SIG-M5 treated with dmso at 0.1 percent for 504 hours (cell line): ENCODE measurements at regions not wholly inside any gene's neighbourhood (a gene's known extent, or its start where the extent isn't known, plus 50 kb on each side); places are given as distances from the start of the nearest gene placed in this dataset.
A peak's percentile ranks its signal among the peaks of the same experiment; 100 is the strongest.

Source experiments
- DNase-seq: peaks from one replicate; lab custom pipeline; 2025; ENCODE audit not compliant: unreplicated experiment; lab: John Stamatoyannopoulos, UW

DNA sequence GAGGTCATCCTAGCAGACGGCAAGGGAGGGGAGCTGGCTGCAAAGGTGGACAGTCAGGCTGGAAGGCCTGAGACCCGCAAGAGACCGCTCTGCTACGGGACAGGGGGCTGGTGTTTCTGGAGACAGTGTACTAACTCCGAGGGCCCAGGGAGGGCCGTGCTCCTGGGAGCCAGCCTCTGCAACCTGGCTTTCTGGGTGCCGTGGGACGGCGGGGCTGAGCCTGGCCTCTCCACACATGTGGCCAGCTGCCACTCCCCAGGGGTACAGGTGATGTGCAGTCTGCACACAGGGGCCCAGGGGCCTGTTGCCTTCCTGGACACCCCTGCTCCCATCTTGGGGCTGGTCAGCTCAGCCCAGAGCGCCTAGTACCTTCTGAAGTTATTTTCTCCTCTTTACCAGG lies 92.2 kb downstream of the MRPL36 start:
- no peak for DNase-seq

DNA sequence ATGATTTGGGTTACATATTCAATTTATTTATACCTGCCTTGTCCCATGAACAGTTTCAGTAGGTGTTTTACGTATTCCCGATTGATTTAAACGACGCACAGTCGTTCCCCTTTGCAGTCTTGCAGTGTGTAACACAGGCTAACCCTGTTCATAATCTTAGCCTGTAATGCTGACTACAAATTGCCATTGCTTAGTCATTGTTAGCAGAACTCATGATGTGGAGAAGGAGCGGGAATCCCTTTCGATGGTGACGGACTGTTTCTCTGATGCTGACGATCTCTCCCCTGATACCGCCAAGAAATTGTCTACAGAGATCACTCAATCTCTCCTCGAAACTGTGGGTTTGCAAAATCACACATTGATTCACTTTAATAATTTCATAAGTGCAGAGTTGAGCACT lies 93.2 kb downstream of the MRPL36 start:
- no peak for DNase-seq

DNA sequence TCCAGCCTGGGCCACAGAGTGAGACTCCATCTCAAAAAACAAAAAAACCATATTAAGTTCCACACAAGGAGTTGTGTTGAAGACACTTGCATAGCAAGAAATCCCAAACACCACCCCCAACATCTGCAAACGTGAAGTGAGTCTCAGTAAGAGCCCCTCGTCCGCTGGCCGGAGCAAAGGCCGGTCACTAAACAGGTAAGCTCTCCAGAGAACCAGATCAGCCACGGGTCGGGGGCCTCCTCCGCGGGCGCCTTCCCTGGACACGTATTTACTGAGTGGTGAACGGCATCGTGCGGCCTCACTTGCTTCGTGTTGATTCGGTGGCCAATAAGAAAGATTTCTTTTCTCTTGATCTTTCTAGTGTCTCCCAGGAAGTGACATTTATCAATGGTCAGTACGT lies 93.6 kb downstream of the MRPL36 start:
- DNase-seq: no peak

DNA sequence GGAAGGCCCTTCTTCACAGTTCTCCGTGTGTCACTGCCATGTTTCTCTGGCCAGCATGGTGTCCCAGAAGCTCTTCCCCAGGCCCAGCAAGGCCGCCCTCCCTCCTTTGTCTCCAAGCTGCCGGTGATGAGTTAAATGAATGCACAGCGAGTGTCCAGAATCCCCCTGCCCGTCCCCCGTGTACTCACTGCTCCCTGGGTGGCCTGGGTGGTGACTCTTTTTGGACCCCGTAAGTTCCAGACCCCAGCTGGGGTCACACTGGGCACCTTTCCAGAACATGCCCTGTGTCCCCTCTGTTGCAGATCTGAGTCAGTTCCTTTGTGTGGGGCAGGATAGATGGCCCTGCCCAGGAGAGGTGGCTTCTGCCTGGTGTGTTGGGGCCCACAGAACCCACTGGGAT lies 95.0 kb downstream of the MRPL36 start:
- DNase-seq: no peak

DNA sequence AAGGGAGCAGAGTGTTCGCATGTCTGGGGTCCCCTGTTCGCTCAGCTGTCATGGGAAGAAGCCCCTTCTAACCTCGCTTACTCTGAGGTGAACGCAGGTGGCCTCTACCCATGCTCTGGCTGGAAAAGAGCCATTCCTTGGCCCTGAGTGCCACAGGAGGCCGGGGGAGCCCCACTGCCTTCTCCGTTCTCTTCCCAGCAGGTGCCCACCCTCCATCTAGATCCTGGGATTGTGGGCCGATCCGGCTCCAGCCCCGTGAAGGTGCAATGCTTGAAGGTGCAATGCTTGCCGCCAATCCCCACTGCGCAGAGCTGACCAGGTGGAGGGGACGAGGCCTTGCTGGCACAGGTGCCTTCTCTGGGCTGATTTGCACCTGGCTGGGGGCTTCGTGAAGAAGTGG lies 95.4 kb downstream of the MRPL36 start:
- no peak for DNase-seq

DNA sequence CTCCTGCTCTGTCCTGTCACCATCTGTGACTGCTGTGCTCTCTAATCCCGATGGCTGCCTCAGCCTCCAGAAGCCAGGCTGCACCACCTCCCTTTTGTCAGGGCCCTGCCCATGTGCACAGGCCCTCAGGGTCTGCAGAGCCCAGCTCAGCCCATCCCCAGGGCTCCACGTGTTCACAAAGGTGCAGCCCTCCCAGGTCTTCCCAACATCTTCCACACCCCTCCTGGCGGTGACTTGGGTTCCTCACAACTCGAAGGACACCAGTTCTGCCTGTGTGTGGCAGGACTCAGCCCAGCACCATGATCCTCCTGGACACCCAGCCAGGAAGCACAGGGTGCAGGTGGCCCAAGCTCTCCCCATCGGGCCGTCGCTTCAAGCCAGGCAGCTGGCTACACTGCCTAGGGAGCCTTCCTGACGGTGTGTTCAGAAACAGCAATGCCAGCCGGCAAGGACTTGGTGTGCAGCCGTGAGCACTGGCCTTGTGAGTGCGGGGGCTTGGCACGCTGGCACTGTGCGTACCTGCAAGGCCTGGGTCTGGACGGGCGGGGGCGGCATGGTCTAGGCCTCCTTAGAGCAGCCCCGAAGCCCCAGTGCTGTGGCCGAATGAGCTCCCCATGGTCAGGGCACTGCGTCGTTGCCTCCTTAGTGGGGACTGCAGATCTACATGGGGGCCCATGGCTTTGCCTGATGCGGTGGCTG lies 96.1 kb downstream of the MRPL36 start:
- no peak for DNase-seq

DNA sequence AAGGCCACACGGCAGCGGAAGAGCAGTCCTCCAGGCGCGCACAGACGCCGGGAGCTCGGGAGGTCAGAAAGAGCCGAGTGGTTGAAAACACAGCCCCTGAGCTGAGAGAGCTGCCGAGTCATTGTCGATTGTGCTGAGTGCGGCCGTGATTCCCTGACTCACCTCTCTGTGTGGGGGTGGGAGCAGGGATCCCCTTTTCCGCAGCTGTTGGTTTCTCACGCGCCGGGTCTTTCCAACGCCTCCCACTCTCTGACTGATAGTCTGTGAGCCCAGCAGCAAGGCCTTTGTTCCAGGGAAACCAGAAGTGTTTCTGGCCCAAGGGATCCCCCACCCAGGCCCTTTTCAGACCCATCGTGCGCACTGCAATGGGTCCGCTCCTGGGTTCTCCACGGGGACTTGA lies 97.3 kb downstream of the MRPL36 start:
- no peak for DNase-seq

DNA sequence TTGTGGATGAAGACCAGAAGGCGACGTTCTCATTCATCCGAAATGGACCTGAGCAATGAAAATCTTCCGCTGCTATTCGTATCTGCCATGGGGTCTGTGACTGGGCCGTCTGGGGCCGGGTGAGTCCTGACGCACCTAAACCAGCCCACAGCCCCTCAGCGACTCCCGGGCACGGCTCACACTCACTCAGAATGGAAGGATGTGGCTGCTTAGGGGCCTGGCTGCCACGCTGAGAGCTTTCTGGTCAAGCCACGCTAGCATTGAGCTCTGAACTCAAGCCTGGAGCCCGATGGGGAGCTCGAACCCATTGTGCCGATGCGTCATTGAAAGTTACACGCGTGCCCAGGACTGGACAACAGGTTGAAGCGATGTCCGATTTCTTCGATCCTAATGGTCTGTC lies 97.8 kb downstream of the MRPL36 start:
- no peak for DNase-seq

DNA sequence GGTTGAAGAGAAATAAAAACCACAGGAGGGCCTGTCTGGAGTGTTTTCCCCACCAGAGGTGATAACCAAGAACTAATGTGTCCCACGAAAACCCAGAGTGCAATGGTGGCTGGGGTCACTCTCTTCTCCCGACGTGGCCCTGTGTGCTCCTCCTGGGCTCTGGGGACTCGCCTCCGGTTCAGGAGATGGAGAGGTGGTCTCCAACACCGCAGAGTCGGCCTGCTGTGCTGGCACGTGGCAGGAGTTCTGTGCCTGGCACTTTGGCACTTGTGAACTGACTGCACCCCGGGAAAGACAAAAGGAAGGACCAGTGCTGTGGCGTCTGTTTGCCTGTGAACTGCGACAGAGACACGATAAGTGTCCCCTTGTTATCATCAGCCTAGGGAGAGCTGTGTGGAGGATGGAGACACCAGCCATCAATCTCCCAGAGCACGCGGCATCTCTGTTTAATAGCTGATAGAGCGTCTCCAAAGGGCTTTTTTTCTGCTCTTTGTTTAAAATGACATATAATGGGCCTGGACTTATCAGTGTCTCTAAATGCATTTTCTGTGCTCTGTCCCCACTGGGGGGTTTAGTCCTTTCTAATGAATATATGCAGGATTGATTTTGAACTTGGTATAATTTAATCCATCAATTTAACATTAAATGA lies 98.3 kb downstream of the MRPL36 start:
- no peak for DNase-seq

DNA sequence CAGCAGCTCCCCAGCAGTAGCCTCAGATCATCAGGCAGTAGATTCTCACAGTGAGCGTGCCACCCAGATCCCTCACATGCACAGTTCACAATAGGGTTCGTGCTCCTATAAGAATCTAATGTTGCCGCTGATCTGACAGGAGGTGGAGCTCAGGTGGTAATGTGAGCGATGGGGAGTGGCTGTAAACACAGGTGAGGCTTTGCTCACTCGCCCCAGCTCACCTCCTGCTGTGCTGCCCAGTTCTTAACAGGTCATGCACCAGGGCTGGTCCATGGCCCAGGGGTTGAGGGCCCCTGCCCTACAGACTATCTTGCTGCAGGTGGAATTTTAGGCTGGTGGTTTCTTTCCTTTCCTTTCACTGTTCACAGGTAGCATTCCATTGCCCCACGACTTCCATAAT lies 100.2 kb downstream of the MRPL36 start:
- DNase-seq: no peak

DNA sequence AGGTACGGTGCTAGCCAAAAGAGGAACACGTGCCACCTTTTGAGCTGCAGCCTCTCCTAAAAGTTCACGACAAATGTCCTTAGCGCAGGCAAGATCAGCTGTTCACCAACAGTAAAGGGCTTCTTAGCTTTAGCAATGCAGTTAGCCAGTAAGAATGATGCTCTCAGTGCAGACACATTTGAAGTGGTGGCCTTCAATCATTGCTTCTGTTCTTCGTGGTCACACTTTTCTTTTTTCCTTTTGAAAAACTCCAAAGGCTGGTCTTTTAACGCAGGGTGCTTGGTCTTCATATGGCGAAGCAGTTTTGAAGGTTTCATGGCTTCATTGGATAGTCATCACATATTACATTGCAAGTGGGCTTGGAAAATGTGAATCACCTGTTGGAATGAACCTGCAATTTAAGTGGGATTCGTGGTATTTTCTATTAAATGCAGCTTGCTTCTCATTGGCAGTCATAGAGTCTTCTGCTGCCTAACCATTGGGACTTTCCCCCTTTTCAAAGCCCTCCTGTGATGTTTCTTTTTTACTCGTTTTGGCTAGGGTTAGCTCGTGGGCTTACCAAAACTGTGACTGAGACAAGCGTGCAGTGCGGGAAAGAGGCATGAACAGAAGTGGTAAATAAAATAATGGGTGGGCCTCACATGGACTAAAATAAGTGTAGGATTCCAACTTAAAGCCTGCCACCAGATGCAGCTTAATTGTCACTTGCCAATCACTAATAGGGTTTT lies 100.9 kb downstream of the MRPL36 start:
- no peak for DNase-seq

DNA sequence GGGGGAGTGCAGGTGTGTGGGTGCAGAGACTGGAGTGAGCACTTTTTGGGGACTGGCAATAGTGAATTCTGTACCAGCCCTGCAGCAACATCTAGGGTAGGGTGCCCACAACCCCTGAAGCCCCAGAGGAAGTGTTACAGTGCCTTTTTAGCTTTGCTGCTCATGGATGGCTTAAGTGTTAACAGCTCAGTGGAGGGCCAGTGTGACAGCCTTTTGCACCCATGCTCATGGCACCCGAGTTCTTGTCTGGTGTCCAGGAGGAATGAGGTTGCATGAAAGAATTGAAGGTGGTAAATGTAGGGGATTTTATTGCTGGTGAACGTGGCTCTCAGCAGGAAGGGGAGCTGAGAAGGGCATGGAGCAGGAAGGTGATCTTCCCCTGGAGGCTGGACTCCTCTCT lies 107.3 kb downstream of the MRPL36 start:
- DNase-seq: no peak

DNA sequence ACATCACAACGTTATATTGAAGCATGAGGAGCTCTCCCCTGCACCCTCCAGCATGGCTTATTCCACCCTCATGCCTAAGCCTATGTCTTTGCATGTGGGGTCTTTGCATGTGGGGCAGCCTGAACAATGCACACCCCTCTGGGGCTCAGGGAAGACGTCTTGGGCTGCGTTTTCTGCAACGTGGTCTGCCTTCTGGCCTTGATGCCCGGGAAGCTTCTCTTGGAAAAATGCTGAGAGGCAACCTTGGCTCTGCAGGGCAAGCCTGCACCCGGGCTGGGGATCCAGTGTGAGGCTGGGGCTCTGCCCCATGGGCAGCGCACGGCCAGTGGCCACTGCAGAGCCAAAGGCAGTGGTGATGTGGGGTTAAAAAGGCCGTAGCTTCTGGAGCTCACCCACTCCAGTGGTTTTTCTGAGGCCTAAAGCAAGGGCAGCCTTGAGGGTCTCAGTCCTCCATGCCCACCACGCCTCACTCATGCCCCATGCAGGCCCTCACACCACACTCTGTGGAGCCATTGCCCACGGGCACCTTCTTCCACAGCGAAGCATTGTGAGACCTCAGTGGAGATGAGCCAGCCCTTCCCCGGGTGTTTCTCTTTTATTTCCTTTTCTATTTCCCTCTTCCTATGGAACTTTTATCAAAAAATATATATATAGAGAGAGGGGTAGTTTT lies 112.2 kb downstream of the MRPL36 start:
- DNase-seq: no peak

DNA sequence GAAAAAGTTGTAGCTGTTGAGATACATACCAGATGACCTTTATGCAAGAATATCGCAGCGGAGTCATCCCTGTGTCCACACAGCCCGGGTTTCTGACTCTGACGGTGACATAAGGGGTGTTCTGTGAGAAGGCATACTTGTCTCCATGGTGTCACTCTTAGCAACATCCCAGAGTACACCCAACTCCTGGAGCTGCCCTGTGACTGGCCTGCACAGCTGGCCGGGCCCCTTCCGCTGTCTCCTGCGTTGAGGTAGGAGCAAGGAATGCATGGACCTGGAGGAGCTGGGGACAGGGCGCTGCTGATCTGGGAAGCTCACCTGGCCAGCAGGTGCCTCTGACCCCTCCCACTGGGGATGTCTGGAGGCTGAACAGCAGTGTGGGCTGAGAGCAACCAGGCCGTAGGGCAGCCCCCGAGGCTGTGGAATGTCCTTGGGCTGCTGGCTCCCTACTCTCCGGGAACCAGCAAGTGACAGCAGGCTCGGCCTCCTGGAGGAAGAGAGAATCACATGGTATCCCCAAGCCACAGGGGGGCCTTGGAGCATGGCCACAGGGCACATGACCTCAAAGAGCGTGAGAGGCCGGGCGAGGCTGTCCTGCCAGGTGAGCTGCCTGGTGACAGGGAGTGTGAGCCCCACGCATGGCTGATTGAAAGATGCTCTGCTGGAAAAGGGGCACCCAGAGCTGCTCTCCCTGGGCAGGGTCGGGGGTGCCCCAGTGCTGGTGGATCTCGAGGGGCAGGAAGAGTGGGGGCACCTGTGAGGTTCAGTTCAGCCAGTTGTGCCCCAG lies 113.4 kb downstream of the MRPL36 start:
- DNase-seq: no peak

DNA sequence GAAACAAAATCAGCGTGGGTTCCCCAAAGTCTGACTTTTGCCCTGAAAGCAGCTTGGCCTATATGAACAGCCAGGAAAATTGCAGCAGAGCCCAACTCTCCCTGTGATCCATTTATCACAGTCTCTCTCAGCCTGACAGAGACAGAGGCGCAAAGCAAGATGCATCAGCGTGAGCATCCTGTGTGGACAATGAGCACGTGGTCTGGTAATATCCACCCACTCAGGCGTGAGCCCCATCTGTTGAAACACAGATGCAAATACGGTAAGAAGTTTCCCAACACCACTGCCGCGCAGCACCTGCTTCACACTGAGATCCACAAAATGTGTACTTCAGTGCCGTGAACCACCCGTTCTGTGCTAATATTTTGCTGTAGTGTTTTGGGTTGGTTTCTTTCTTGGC lies 114.6 kb downstream of the MRPL36 start:
- no peak for DNase-seq

DNA sequence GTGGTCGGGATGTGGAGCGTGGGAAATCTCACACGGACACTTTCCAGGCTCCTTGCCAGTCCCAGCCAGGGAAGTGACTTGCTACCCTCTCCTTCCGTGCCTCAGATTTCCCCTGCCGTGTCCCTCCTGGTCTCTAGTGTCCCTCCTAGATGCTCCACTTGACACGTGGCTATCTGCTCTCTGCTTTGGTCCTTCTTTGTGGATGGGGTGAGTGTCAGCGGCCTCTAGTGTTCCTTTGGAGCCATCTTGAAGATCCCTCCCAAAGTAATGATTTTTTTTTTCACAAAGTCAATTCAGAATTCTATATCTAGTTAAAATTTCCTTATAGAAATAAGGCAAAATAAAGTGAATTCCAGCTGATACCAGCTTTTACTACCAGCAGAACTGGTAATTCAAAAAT lies 117.7 kb downstream of the MRPL36 start:
- DNase-seq: no peak

DNA sequence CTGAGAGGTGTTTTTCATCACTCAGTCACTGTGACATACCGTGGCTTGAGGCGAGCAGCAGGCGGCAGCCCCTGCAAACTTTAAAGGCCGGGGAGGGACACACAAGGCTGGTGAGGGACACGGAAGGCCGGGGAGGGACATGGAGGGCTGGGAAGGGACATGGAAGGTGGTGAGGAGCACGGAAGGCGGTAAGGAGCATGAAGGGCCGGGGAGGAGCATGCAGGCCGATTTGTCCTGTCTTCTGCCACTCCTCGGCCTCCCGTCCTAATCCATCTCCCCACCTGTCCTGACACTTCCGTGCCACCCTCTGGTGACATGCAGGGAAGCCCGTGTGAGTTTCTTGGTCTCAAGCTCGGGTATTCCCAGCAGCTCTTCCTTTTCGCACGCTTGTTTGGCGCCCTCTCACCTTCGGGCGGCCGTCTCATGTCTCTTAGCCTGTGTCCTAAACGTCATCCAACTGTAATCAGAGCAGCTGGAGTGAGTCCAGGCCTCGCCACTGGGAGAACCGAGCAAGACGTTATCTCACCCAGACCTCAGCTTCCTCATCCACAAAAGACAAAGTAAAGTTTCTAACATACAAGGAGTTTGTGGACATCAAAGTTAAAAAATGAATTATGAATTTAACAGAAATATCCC lies 126.5 kb downstream of the MRPL36 start:
- no peak for DNase-seq

DNA sequence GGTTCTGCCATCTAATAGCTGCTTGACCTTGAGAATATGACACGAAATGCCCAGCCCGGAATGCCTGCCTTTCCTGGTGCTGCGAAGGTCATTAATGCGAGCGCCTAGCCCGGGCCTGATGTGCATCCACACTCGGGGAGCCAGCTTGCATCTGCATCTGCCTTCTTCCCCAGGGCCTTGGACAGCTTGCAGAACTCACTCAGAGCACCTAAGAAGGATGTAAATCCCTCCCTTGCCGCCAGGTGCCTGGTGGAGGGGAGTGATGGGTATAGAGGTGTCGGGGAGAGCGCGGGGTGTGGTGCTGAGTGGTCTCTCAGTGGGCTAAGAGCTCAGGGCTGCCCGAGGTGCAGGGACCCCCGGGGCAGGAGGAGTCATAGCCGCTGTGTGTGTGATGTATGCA lies 127.2 kb downstream of the MRPL36 start:
- DNase-seq: no peak

DNA sequence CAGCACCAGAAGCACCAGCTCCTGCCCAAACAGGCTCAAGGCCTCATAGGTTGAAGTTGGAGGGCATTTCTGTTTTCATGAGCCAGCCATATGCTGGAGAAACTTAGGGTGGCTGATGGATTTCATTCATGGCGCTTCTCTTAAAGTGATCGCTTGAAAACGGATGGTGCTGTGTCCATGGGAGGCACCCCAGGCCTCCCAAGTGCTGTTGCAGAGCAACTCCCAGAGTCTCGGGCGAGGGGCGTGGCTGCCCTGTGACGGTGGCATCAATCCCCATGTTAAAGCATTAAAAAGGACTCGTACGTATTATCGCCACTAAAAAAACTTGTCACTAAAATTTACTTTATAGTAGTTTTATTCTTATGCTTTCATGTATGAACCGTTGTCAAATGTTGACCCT lies 128.3 kb downstream of the MRPL36 start:
- no peak for DNase-seq

DNA sequence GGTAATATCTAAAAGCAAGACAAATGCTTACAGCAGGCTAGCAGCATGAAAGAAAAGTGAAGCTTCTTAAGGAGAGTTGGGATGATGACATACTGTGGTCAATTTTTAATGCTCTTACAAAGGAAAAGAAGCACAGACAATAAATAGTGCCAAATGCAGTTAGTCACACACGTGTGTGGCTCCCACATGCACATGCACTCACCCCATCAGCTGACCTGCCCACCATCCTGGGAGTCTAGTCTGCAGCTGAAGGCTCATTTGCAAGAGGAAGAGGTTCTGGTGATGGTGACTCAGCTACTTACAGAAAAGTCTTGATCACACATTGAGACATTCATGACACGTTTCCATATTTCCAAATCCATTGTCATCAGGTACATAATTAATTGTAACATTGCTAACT lies 129.3 kb downstream of the MRPL36 start:
- DNase-seq: peak; percentile 39
